ENCODE measurements at regions not wholly inside any gene's neighbourhood (a gene's known extent, or its start where the extent isn't known, plus 50 kb on each side); places are given as distances from the start of the nearest gene placed in this dataset.

DNA sequence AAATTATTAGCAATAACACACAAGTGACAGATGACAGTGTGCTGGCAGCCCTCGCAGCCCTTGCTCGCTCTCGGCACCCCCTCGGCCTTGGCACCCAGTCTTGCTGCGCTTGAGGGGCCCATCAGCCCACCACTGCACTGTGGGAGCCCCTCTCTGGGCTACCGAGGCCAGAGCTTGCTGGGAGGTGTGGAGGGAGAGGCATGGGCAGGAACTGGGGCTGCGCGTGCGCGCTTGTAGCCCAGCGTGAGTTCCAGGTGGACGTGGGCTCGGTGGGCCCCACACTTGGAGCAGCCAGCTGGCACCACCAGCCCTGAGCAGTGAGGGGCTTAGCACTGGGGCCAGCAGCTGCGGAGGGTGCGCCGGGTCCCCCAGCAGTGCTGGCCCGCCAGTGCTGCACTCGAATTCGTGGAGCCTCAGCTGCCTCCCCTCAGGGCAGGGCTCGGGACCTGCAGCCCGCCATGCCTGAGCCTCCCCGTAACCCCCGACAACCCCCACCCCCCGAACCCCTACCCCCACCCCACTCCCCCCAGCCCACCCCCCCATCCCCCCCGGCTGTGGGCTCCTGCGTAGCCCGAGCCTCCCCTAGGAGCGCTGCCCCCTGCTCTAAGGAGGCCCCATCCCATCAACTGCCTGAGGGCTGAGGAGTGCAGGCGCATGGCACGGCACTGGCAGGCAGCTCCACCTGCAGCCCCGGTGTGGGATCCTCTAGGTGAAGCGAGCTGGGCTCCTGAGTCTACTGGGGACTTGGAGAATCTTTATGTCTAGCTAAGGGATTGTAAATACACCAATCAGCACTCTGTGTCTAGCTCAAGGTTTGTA, 240.9 kb downstream of the TRIM36 start:
- DNase-seq (ENCODE audit: low read depth in 1 of 2, low spot score in 1 of 2): no peak
- TF ChIP-seq, protein P1, sequence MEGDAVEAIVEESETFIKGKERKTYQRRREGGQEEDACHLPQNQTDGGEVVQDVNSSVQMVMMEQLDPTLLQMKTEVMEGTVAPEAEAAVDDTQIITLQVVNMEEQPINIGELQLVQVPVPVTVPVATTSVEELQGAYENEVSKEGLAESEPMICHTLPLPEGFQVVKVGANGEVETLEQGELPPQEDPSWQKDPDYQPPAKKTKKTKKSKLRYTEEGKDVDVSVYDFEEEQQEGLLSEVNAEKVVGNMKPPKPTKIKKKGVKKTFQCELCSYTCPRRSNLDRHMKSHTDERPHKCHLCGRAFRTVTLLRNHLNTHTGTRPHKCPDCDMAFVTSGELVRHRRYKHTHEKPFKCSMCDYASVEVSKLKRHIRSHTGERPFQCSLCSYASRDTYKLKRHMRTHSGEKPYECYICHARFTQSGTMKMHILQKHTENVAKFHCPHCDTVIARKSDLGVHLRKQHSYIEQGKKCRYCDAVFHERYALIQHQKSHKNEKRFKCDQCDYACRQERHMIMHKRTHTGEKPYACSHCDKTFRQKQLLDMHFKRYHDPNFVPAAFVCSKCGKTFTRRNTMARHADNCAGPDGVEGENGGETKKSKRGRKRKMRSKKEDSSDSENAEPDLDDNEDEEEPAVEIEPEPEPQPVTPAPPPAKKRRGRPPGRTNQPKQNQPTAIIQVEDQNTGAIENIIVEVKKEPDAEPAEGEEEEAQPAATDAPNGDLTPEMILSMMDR (IDR thresholded peaks at IDR 0.05; ENCODE audit: low read depth, low read length): no peak
- no peak overlapping the region for H3K27ac ChIP-seq
- no peaks in the 10 kb centered on the region for H3K36me3 ChIP-seq
- H3K9me3 ChIP-seq (ENCODE audit: low read depth): no peaks in the 10 kb centered on the region
- no peak overlapping the region for H3K4me3 ChIP-seq
- H3K4me1 ChIP-seq (ENCODE audit: low read depth): no peaks in the 10 kb centered on the region
- H3K27me3 ChIP-seq: no peaks in the 10 kb centered on the region

DNA sequence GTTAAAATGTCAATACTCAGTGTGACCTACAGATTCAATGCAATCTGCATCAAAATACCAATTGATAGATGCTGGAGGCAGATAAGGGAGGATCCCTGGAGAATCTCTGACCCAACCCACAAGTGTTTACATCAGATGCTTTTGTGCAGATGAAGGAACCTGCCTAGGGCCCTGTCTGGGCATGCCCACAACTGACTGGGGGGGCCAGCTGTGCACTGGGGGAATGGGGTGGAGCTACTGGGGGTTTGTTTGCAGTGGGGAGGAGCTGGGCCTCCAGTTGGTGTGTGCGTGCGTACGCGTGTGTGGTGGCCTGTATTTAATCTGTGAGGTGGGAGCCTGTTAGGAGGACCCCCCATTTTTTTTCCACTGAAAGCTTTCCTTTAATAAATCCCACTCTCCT, 244.9 kb downstream of the TRIM36 start:
- TF ChIP-seq, protein P1 (IDR thresholded peaks at IDR 0.05; ENCODE audit: low read depth, low read length): no peak
- Histone ChIP-seq H3K9me3 (ENCODE audit: low read depth) (no peaks in the 10 kb centered on the region), H3K4me1 (ENCODE audit: low read depth) (no peaks in the 10 kb centered on the region), H3K4me3 (no peak overlapping the region), H3K27me3 (no peaks in the 10 kb centered on the region), H3K36me3 (no peaks in the 10 kb centered on the region), H3K27ac (no peak overlapping the region)
- DNase-seq (ENCODE audit: low read depth in 1 of 2, low spot score in 1 of 2): no peak

DNA sequence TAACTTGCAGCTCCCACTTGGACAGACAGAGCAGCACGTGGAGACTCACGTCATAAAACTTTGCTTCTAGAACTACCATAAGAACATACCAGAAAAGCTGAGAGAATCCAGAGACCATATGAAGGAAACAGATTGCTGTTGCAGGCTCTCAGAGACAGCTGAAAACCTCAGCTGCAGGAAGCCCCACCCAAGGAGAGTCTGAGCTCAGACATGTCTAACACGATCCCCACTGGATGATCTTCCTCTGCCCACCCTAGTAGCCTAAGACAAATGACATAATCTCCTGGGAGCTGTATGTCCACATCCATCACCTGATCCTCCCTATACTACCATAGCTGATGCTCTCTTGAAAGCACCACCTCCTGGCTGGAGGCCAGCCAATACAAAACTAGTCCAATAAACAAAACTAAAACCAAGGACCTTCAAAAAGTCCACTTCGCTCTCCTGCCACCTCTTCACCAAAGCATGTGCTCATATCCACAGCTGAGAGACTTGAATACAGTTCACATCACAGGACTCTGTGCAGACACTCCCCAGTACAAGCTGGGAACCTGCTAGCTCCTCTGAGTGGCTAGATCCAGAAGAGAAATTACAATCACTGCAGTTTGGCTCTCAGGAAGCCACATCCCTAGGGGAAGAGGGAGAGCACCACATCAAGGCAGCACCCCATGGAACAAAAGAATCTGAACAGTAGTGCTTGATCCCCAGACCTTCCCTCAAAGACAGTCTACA, 257.4 kb downstream of the TRIM36 start:
- Histone ChIP-seq H3K9me3 (ENCODE audit: low read depth) (no peaks in the 10 kb centered on the region), H3K4me3 (no peak overlapping the region), H3K4me1 (ENCODE audit: low read depth) (no peaks in the 10 kb centered on the region), H3K27me3 (no peaks in the 10 kb centered on the region), H3K36me3 (no peaks in the 10 kb centered on the region), H3K27ac (no peak overlapping the region)
- TF ChIP-seq, protein P1 (IDR thresholded peaks at IDR 0.05; ENCODE audit: low read depth, low read length): no peak
- DNase-seq (ENCODE audit: low read depth in 1 of 2, low spot score in 1 of 2): no peak

DNA sequence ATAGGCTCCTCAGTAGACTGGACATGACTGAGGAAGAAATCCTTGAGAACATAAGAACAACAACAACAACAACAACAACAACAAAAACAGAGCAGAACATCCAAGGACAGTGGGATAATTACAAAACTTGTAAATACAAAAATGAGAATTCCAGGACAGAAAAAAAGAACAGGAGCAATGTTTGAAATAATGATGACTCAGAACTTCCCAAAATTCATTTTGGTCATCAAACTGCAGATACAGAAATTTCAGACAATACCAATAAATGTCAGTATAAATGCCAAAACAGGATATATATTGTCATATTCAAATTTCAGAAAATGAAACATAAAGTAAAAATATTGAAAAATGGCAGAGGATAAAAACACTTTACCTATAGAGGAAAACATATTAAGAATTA, 259.0 kb downstream of the TRIM36 start:
- no peak overlapping the region for H3K27ac ChIP-seq

DNA sequence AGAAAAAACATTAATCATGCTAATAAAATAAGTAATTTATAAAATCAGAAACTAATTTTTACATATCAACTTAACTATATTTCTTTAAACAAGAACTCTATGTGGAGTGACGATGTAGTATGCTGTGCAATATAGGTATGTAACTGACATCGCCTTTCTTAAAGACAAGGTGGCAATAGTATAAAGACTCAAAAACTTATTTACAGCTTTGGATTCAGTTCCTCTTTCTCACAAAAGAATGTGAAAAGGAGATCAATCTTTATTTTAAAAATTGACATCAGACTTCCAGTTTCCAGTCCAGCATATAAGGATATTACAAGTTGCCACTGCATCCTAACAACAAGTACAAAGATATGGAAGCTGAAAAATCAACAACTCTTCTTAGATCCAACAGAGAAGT, 260.3 kb downstream of the TRIM36 start:
- TF ChIP-seq, protein P1 (IDR thresholded peaks at IDR 0.05; ENCODE audit: low read depth, low read length): no peak
- Histone ChIP-seq H3K36me3 (no peaks in the 10 kb centered on the region), H3K4me3 (no peak overlapping the region), H3K9me3 (ENCODE audit: low read depth) (no peaks in the 10 kb centered on the region), H3K27ac (no peak overlapping the region), H3K27me3 (no peaks in the 10 kb centered on the region), H3K4me1 (ENCODE audit: low read depth) (no peaks in the 10 kb centered on the region)
- no peak for DNase-seq (ENCODE audit: low read depth in 1 of 2, low spot score in 1 of 2)

More for the DNA sequence above, 259.0 kb downstream of the TRIM36 start:
- TF ChIP-seq, protein P1 (IDR thresholded peaks at IDR 0.05; ENCODE audit: low read depth, low read length): no peak
- H3K4me3 ChIP-seq: no peak overlapping the region
- H3K27me3 ChIP-seq: no peaks in the 10 kb centered on the region
- H3K4me1 ChIP-seq (ENCODE audit: low read depth): no peaks in the 10 kb centered on the region
- H3K36me3 ChIP-seq: no peaks in the 10 kb centered on the region
- no peaks in the 10 kb centered on the region for H3K9me3 ChIP-seq (ENCODE audit: low read depth)
- no peak for DNase-seq (ENCODE audit: low read depth in 1 of 2, low spot score in 1 of 2)

All from cardiac muscle cell (in vitro differentiated cells and primary cell).